Stimulated activated CD4-positive, alpha-beta T cell treated with anti-CD3 and anti-CD28 coated beads, TNF-alpha, amount 100 ng/mL, for 24 hours (primary cell): ENCODE measurements at regions not wholly inside any gene's neighbourhood (a gene's known extent, or its start where the extent isn't known, plus 50 kb on each side); places are given as distances from the start of the nearest gene placed in this dataset.

ENCODE experiments used
- DNase-seq, 3 experiments: peaks; one replicate each; pipeline ENCODE4 v3.0.0-alpha.2; 2020; ENCODE audit warnings: low read depth in 3 of 3

DNA sequence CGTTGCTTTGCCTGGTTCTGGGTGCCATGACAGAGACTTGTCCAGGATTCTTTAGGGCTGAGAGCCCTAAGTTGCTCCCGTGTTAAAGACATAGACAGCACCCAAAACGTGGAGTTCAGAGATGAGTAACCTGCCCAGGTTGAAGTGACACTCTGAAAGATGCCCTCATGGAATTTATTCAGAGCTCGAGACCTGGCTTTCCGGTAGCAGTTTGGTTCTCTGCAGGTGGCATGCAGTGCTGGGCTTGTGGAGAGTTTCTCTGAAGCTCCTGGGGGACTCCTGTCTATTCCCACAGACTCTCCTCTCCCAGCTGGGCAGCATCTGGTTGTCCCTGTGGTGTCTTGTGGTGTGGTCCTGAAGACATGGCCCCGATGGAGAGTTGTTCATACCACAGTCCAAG is 241.0 kb downstream of the RHOU start:
- no peak for DNase-seq

DNA sequence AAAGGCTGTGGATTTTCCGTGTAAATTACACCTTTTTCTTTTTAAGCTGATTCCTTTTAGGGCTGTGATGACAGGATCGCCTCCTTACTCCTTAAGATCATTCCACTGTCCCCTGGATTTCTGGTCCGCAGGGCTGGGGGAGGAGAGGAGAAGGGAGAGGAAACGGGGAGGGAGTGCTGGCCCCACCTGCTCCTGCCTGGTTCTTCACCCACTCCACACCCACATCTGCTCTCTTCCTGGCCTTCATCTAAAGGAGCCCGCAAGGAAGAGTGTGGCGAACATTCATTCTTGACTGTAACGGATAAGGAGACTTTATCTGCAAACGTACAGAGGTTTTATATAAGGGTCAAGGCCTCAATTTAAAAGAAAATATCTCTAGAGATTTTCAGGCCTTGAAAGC is 242.0 kb downstream of the RHOU start:
- DNase-seq: no peak

GRCh38 chr1:228977741-228978140 is 242.5 kb downstream of the RHOU start:
- DNase-seq: no peak

DNA sequence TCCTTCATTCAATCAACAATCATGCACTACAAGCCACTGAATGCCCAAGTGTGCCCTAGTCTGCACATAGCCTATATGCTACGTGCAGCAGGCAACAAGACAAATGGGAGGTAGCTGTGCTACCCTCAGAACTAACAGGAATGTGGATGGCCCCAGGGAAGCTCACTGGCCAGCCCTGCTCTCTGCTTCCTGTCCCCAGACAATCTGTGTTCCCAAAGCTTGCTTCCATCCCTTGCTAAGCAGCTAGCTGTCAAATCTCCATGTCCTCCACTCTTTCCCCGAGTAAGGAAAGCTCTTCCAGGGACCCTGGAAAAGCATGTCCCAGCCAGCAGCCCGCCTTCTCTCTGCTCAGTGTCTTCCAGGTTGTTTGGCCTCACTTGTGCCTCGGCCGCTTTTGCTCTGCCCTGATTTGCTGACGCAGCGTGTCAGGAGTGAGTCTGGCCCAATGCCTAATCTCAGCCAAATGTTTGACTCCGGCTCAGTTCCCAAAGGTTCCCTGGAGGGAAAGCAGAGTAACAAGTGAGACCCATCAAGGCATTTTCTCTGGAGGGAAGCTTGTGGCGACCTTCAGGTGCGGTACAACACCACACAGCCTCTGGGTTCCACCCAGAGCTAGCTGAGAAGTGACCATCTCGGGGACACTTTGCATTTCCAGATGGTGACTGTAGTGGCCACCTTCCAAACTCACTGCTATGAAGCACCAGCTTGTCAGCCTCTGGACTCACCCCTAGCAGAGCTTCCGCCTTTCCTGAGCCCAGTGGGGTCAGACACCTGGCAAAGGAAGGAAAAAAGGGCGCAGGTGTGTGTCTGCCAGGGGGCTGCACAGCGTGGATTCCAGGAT is 243.4 kb downstream of the RHOU start:
- no peak for DNase-seq

DNA sequence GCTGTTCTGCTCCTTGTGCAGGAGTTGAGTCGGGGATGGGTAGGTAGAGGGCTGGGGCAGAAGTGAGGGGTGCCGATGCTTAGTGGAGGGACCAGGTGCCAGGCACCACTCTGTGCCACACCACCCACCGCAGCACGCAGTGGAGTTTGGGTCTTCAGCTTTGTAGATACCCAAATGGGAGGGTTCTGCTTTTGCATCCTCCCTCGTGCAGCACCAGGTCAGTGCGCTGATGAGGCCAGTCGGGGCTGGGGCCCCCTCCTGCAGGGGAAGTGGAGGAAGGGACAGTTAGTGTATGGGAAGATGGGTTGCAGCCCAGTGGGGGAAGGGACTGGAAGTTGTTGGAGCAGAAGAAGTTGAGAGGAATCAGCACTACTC is 244.0 kb downstream of the RHOU start:
- no peak for DNase-seq

DNA sequence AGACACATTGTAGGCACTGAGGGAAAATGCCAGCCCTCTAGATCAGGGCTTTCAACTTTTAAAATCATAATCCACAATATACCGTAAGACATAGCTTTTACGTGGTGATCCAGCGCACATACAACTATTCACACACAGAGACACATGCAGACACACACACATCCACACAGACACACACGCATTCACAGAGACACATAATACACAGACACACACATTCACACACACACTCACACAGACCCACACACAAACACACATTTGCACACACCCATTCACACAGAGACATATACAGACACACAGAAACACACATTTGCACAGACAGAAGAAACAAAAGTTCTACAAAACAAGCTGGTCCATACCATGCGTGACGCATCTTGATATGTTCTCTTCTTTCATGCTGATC is 244.5 kb downstream of the RHOU start:
- DNase-seq: no peak

DNA sequence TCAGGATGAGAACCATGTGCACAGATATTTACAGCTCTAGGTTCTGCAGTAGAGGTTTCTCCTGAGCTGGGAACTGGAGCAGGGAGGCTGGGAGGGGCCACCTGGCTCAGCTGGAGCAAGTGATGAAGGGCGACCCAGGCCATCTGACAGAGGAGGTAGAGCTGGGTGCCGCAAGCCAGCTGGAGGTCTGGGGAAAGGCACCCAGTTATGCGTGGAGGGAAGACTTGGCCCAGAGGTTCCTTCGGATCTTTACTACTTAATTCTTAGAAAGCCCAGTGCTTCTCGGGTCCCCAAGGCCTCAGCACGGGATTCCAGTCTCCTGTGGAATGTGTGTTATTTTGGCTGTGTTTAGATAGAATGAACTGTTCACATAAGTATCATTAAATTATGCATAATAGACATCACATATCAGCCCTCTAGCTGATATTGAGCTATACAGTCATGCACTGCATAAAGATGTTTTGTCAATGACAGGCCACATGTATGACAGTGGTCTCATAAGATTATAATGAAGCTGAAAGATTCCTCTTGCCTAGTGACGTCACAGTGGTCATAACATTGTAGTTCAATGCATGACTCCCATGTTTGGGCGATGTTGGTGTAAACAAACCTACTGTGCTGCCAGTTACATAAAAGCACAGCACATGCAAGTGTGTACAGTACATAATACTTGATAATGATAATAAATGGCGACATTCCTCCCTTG is 245.1 kb downstream of the RHOU start:
- DNase-seq: no peak

- DNase-seq: no peak
Observed at GRCh38 chr1:228982637-228983036, 247.4 kb downstream of the RHOU start.

DNA sequence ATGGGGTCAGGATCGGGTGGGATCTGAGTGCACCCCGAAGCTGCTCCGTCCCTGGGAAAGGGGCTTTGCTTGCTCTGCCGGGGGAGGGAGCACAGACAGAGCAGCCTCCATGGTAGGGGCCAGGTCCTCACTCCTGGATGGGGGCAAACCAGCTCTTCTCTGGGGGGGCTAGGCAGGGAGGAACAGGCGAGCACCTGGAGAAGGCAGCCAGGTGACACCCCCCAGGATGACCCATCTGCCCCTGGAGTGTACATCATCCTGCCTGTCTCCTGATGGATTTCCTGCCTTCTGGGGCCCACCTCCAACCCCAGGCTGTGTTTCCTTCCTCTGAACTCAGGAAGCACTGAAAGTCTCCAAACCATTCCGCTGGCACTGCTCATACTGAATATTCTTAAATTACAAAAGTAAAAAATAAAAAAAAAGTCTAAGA is 248.0 kb downstream of the RHOU start:
- DNase-seq: no peak

DNA sequence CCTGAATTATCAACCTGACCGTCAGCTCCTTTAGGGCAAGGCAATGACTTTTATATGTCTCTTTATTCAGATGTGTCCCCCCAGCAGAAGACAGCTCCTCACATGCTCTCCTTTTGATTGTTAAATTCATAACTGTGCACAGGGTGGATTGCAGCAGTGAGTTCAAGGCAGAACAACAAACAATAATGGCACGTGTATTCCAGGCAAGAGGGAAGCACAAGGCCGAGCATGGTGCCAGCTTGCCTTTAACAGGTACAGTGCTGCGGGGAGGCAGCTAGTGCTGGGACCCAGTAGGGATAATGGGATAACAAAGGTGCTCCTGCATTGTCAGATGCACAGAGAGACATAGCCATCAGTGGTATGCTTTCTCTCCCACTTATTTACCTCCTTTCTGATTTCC is 248.4 kb downstream of the RHOU start:
- no peak for DNase-seq

- DNase-seq: no peak
Observed at GRCh38 chr1:228984107-228984506, 248.8 kb downstream of the RHOU start.

DNA sequence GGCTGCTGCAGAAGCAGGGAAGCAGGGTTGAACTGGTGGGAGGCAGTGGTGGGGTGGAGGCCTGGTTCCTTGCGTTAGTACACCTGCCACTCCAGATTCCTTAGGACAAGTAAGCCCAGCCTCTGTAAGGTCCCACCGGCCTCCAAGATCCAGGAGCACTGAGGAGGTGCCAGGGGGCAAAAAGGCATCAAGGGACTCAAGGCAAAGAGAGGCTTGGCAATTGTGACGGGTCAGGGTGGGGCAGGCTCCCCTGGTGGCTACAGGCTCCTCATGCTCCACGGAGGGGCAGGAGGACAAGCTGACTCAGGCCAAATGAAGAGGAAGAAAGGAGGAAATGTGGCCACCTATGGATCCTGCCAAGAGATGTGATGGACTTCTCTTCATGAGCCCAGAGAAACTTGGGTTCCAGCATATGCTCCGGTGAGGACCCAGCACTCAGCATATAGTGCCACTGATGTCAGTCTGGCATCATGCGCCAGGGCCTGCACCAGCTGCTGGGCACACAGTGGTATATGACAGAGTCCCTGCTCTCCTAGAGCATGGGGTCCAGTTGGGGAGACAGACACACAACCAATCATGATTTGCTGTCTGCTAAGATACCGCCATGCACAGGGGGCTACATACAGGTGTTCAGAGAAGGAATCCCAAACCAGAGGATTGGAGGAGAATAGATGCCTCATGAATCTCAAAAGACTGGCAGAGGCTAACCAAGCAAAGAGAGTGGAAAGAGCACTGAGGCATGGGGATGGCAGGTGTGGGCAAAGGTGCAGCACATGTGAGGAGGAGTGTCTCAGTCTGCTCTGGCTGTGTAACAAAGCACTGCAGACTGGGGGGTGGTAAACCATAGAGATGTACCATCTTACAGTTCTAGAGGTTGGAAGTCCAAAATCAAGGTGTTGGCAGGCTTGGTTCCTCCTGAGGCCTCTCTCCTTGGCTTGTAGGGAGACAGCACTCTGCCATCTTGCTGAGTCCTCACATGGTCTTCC is 249.7 kb downstream of the RHOU start:
- no peak for DNase-seq

- DNase-seq: no peak
Observed at GRCh38 chr1:228985661-228986060, 250.4 kb downstream of the RHOU start.

DNA sequence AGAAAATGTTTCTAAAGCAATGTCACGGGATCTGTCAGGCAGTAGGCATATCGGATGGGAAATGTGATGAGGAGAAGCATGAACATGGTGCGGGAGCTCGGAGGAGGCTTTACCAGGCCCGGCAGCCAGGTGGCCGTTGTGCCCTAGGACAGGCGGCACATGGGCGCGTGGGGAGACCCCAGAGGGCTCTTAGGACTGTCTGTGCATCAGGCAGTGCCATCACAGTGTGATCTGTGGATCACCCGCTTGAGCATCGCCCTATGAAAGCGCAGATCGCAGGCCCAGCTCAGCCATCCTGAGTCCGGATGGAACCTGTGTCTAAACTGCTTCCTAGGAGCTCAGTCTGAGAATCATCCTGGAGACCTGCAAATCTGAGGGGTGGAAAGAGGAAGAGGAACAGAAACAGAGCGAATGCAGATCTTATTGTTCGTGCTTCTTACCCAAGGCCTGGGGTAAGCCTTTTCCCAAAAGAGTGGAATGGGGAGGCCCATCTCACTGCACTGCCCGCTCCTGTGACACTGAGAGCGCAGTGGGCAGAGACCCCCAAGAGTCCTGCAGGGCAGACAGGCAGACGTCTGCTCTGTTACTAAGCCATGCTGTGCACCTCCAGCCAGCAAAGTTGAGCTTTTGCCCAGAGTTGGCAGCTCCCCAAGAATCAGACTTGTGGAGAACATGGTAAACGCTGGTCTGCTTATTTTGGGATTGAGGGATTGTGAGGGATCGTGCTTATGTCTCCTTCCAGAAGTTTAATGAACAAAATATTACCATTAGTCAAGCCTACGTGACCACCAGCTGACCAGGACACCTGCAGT is 251.0 kb downstream of the RHOU start:
- DNase-seq: no peak

DNA sequence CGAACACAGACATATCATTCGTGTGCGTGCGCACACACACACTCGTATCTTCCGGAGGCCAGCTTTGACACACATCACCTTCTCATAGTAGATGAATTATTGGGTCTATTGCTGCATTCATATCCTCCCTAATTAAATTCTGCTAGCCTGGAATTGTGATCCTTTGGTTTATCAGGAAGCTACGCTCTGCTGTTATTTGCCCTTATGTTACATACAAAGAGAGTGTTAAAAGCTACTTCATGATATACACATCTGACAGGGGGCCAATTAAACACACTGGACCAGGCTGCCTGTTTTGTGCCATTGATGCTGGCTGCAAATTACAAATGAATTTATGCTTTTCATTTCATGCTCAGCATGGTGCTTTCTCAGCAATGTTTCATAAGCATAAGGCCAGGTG is 252.0 kb downstream of the RHOU start:
- DNase-seq: no peak

DNA sequence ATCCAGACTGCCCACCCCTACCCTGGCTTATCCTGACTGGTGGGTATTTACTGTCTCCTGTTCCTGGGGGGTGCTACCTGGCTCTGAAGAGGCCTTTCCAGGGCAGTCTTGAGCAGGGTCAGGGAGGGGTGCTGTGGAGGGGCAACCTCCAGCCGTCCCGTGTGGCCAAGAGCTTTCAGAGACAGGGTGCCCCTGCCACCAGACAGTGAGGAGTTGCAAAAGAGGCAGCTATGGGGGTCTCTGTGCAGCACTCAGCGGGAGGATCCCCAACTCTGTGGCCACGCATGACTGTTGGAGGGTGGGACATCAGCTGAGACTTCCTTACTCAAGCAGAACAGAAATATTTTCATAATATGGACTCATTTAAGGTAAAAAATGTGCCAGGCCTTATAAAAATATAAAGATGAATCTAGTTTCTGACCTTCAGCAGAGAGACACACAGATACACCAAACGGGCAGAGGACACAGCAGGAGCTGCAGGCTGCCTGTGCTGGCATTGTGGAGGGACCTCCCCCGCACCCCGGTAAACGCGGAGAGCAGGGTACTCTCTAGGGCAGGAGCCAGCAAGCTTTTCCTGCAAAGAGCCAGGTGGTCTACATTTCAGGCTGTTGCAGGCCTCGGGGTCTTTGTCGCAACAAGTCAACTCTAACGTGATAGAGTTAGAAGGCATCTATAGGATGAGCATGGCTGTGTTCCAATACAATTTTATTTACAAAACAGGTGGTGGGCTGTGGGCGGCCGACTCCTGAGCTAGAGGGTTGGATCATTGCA is 252.6 kb downstream of the RHOU start:
- no peak for DNase-seq

GRCh38 chr1:228988664-228989063 is 253.4 kb downstream of the RHOU start:
- no peak for DNase-seq

GRCh38 chr1:228989176-228989575 is 253.9 kb downstream of the RHOU start:
- DNase-seq: no peak

- DNase-seq: no peak
Observed at GRCh38 chr1:228989676-228989991, 254.4 kb downstream of the RHOU start.

- no peak for DNase-seq
Observed at GRCh38 chr1:228989992-228990827, 254.9 kb downstream of the RHOU start.
